ENCODE measurements at regions not wholly inside any gene's neighbourhood (a gene's known extent, or its start where the extent isn't known, plus 50 kb on each side); places are given as distances from the start of the nearest gene placed in this dataset.

DNA sequence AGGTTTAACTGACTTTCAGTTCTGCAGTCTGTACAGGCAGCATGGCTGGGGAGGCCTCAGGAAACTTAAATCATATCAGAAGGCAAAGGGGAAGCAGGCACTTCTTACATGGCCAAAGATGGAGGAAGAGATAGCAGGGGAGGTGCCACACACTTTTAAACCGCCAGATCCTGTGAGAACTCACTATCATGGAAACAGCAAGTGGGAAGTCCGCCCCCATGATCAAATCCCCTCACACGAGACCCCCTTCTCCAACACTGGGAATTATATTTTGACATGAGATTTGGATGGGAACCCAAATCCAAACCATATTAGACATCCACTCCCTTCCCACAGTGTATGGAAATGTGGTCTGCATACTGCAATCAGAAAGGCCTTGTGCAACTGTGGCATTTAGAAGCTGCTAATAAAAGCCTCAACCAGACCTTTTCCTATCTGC lies 148.2 kb downstream of the FCRL5 start:
- no peaks in the 10 kb centered on the region for H3K36me3 ChIP-seq
- ATAC-seq (peak; percentile 18), DNase-seq (no peak)
- TF ChIP-seq, protein P1, sequence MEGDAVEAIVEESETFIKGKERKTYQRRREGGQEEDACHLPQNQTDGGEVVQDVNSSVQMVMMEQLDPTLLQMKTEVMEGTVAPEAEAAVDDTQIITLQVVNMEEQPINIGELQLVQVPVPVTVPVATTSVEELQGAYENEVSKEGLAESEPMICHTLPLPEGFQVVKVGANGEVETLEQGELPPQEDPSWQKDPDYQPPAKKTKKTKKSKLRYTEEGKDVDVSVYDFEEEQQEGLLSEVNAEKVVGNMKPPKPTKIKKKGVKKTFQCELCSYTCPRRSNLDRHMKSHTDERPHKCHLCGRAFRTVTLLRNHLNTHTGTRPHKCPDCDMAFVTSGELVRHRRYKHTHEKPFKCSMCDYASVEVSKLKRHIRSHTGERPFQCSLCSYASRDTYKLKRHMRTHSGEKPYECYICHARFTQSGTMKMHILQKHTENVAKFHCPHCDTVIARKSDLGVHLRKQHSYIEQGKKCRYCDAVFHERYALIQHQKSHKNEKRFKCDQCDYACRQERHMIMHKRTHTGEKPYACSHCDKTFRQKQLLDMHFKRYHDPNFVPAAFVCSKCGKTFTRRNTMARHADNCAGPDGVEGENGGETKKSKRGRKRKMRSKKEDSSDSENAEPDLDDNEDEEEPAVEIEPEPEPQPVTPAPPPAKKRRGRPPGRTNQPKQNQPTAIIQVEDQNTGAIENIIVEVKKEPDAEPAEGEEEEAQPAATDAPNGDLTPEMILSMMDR (IDR thresholded peaks at IDR 0.05) = no peak
- peaks cover 0 to 17% of the 10 kb centered on the region in 2 donors for H3K4me1 ChIP-seq
- intact Hi-C loops (cut with DNase I) = no loop called here
- H3K4me3 ChIP-seq = no peak overlapping the region
- no peaks in the 10 kb centered on the region for H3K9me3 ChIP-seq
- H3K27me3 ChIP-seq = no peaks in the 10 kb centered on the region
- H3K27ac ChIP-seq = no peak overlapping the region

DNA sequence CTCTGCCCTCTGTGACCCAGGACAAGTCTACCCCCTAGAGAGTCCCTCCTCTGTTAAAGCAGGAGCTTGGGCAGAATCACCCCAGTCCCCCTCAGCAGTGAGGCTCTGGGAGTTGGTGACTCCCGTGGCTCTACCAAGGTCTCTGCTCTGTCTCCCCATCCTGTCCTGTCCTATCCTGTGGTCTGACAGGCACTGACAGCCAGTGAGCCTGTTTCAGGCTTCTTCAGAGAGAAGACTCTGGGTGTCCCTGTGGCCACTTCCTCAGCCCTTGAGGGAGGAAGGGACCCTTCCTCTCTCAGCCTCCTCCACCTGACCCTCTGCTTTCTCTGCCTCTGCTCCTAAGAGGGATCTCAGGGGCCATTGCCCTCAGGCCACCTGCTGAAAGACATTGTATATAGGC lies 148.7 kb downstream of the FCRL5 start:
- no peak overlapping the region for H3K27ac ChIP-seq
- no peak overlapping the region for H3K4me3 ChIP-seq
- no peak for ATAC-seq
- H3K27me3 ChIP-seq = peaks cover 0 to 4% of the 10 kb centered on the region in 2 donors
- H3K4me1 ChIP-seq = peaks cover 0 to 17% of the 10 kb centered on the region in 2 donors
- DNase-seq = no peak
- TF ChIP-seq, protein P1 (IDR thresholded peaks at IDR 0.05) = no peak
- no peaks in the 10 kb centered on the region for H3K9me3 ChIP-seq
- H3K36me3 ChIP-seq = no peaks in the 10 kb centered on the region
- intact Hi-C loops (cut with DNase I) = no loop called here

DNA sequence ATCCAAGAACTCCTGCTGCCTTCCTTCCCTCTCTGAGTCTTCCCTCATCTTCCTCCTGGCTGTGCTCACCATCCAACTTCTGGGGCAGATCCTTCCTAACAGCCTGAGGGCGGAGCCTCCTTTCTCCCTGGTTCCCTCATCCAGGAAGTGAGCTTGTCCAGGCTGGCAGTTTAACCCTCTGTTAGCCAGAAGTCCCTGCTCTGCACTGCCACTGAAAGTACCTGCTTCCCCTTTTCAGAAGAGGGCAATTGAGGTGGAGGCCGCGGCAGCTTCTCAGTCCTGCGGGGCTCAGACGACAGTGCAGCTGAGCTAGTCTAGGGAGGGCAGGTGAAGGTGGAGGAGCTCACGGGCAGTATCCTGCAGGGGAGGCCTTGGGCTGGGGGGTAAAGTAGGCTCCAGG lies 149.1 kb downstream of the FCRL5 start:
- intact Hi-C loops (cut with DNase I) = no loop called here
- H3K4me3 ChIP-seq = no peak overlapping the region
- TF ChIP-seq, protein P1 (IDR thresholded peaks at IDR 0.05) = no peak
- H3K27me3 ChIP-seq = peaks cover 0 to 8% of the 10 kb centered on the region in 2 donors
- no peak overlapping the region for H3K27ac ChIP-seq
- H3K4me1 ChIP-seq = peaks cover 0 to 17% of the 10 kb centered on the region in 2 donors
- DNase-seq (no peak), ATAC-seq (peak; percentile 24)
- no peaks in the 10 kb centered on the region for H3K9me3 ChIP-seq
- no peaks in the 10 kb centered on the region for H3K36me3 ChIP-seq

DNA sequence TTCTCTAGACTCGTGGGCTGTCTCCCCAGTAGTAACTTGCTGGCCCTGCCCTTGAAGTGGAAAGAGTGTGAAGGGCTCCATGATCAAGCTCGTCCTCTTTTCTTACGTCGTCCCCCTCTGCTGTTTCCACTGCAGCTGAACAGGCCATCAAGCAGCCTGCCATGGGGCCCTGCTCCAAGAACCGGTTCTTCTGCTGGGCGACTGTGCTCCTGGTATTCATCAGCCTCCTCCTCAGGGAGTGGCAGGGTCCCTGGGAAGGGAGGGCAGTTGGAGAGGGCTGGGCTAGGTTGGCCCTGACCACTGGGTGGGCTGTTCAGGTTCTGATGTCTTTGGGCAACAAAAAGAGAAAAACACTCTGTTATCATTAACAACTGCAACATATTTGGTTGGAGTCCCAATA lies 151.5 kb downstream of the FCRL5 start:
- H3K27ac ChIP-seq = no peak overlapping the region
- H3K4me1 ChIP-seq = peaks cover 0 to 17% of the 10 kb centered on the region in 2 donors
- H3K36me3 ChIP-seq = no peaks in the 10 kb centered on the region
- ATAC-seq = no peak
- TF ChIP-seq, protein P1 (IDR thresholded peaks at IDR 0.05) = no peak
- H3K27me3 ChIP-seq = peaks cover 0 to 10% of the 10 kb centered on the region in 2 donors
- no peak overlapping the region for H3K4me3 ChIP-seq
- H3K9me3 ChIP-seq = no peaks in the 10 kb centered on the region
- peak in 1 of 4 donors; percentile 39 for DNase-seq
- intact Hi-C loops (cut with DNase I) = no loop called here

DNA sequence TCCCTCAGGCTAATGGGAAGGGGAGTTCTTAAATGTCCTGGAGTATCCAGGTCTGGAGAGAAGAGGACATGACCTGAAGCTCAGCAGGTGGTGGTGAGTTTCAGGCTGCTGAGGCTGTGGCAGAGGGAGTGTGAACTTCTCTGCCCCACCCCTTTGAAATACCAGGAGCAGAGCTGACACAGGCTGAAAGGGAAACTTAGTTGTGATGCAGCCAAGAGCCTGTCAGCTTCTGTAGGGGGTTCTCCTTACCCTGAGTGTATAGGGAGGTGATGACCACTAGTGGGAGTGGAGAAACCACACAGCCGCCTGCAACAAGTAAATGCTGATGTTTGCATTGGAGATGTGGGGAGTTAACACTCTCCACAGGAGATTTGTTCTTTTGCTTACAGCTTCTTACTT lies 152.3 kb downstream of the FCRL5 start:
- Histone ChIP-seq H3K4me3 (no peak overlapping the region), H3K27me3 (peaks cover 0 to 10% of the 10 kb centered on the region in 2 donors), H3K4me1 (peaks cover 0 to 17% of the 10 kb centered on the region in 2 donors), H3K9me3 (no peaks in the 10 kb centered on the region), H3K27ac (no peak overlapping the region), H3K36me3 (no peaks in the 10 kb centered on the region)
- TF ChIP-seq, protein P1 (IDR thresholded peaks at IDR 0.05) = no peak
- intact Hi-C loops (cut with DNase I) = no loop called here
- ATAC-seq (no peak), DNase-seq (peak in 1 of 4 donors; percentile 2)
